ENCODE measurements at regions not wholly inside any gene's neighbourhood (a gene's known extent, or its start where the extent isn't known, plus 50 kb on each side); places are given as distances from the start of the nearest gene placed in this dataset.
A peak's percentile ranks its signal among the peaks of the same experiment; 100 is the strongest.
"Not testable (repeated sequence)": the region's sequence is repeated elsewhere in the genome, so short reads cannot be mapped to it uniquely, and the experiment has no call there.

- H3K4me1 Mint-ChIP-seq; DNase-seq; H3K4me3 Mint-ChIP-seq; H3K27me3 Mint-ChIP-seq; H3K36me3 Mint-ChIP-seq; ATAC-seq (replicated peaks); H3K27ac Mint-ChIP-seq; H3K9me3 Mint-ChIP-seq: not testable (repeated sequence)
Measured at GRCh38 chrX:113473015-113473414, 632.4 kb upstream of the AMOT start.

- ATAC-seq (replicated peaks) (no peak), DNase-seq (no peak)
- Mint-ChIP-seq H3K36me3 (no peaks in the 10 kb centered on the region), H3K27ac (no peak overlapping the region), H3K4me1 (peaks cover 0 to 7% of the 10 kb centered on the region in 2 donors), H3K9me3 (no peaks in the 10 kb centered on the region), H3K4me3 (no peak overlapping the region), H3K27me3 (no peaks in the 10 kb centered on the region)
Measured at GRCh38 chrX:113470166-113470565, 629.5 kb upstream of the AMOT start.

GRCh38 chrX:113457719-113458118 lies 617.1 kb upstream of the AMOT start:
- H3K36me3 Mint-ChIP-seq: no peaks in the 10 kb centered on the region
- no peak for DNase-seq
- no peak overlapping the region for H3K4me3 Mint-ChIP-seq
- no peak for ATAC-seq (replicated peaks)
- H3K4me1 Mint-ChIP-seq: no peaks in the 10 kb centered on the region
- no peak overlapping the region for H3K27ac Mint-ChIP-seq
- H3K27me3 Mint-ChIP-seq: no peaks in the 10 kb centered on the region
- H3K9me3 Mint-ChIP-seq: peaks cover 1 to 7% of the 10 kb centered on the region in 2 donors

DNA sequence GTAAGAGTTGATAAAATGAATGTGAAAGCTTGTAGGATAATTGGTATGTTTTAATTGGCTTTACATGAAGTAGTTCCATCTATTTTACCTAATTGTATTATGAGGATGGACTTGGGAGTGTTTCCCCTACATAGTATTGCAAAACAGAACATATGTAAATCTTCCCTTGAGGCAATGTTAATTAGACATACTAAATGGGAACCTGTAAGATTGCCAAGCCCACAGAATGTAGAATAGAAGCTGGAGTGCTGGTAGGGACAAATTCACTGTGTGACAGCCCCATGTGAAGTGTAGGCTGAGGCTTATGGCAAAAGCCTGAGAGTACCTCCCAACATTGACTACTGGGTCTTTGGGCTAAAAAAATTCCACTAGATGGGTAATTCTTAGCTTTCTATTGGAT lies 615.0 kb upstream of the AMOT start:
- Mint-ChIP-seq H3K4me3 (no peak overlapping the region), H3K27ac (no peak overlapping the region), H3K36me3 (no peaks in the 10 kb centered on the region), H3K27me3 (no peaks in the 10 kb centered on the region), H3K9me3 (peaks cover 1 to 7% of the 10 kb centered on the region in 2 donors), H3K4me1 (no peaks in the 10 kb centered on the region)
- ATAC-seq (replicated peaks): no peak
- no peak for DNase-seq

GRCh38 chrX:113429011-113429410 lies 588.4 kb upstream of the AMOT start:
- Mint-ChIP-seq H3K4me3 (no peak overlapping the region), H3K27ac (no peak overlapping the region), H3K36me3 (peaks cover 0 to 2% of the 10 kb centered on the region in 2 donors), H3K9me3 (peaks cover 0 to 5% of the 10 kb centered on the region in 2 donors), H3K27me3 (no peaks in the 10 kb centered on the region), H3K4me1 (no peaks in the 10 kb centered on the region)
- DNase-seq (no peak), ATAC-seq (replicated peaks) (no peak)

- H3K4me3 Mint-ChIP-seq: no peak overlapping the region
- H3K27ac Mint-ChIP-seq: no peak overlapping the region
- ATAC-seq (replicated peaks) (peak; percentile 54 to 67), DNase-seq (no peak)
- H3K4me1 Mint-ChIP-seq: peaks cover 4 to 5% of the 10 kb centered on the region in 2 donors
- no peaks in the 10 kb centered on the region for H3K27me3 Mint-ChIP-seq
- peaks cover 4 to 7% of the 10 kb centered on the region in 2 donors for H3K9me3 Mint-ChIP-seq
- peaks cover 0 to 2% of the 10 kb centered on the region in 2 donors for H3K36me3 Mint-ChIP-seq
Measured at GRCh38 chrX:113422323-113422722, 581.7 kb upstream of the AMOT start.

GRCh38 chrX:113421432-113421831 lies 580.8 kb upstream of the AMOT start:
- Mint-ChIP-seq H3K9me3 (peaks cover 6 to 7% of the 10 kb centered on the region in 2 donors), H3K27me3 (no peaks in the 10 kb centered on the region), H3K27ac (no peak overlapping the region), H3K4me1 (peaks cover 4 to 5% of the 10 kb centered on the region in 2 donors), H3K4me3 (no peak overlapping the region), H3K36me3 (peaks cover 0 to 2% of the 10 kb centered on the region in 2 donors)
- DNase-seq (no peak), ATAC-seq (replicated peaks) (peak; percentile 38 to 67)

DNA sequence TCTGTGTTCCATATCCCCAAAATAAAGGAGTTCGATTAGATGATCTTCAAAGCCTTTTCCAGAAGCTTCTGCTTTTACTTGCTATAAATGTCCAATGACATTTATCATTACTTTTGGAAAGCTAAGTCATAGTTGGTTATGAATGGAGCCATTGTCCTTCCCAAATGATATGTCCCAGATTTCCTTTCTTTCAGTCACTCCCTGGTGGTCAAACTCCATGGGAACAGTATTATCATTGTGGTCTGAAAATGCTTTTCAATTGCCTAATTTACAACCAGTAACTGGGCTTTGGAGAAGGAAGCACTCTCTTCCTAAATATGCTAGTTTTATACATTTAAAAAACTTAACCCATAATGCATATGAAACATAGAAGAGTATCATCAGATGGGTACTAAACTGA lies 571.5 kb upstream of the AMOT start:
- H3K4me1 Mint-ChIP-seq: no peaks in the 10 kb centered on the region
- ATAC-seq (replicated peaks) (no peak), DNase-seq (no peak)
- no peaks in the 10 kb centered on the region for H3K27me3 Mint-ChIP-seq
- no peaks in the 10 kb centered on the region for H3K36me3 Mint-ChIP-seq
- H3K9me3 Mint-ChIP-seq: peaks cover 0 to 1% of the 10 kb centered on the region in 2 donors
- H3K27ac Mint-ChIP-seq: no peak overlapping the region
- H3K4me3 Mint-ChIP-seq: no peak overlapping the region

DNA sequence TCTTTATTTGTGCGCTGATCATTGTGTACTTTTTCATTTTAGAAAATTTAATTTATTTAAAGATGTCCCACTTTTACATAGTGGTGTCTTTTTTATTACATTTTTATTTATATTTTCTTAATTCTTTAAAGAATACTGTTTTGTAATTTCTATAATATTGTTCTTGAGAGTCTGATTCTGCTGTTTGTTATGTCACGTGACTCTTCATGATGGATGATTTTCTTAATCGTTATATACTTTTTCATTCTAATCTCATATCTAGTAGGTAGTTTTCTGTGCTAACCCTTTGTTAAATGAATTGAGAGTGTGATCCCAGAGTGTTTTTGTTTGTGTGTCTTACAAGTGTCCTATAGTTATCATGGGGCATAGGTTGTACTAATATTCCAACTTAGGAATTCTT lies 568.2 kb upstream of the AMOT start:
- Mint-ChIP-seq H3K27ac (no peak overlapping the region), H3K9me3 (no peaks in the 10 kb centered on the region), H3K4me3 (no peak overlapping the region), H3K27me3 (no peaks in the 10 kb centered on the region), H3K4me1 (no peaks in the 10 kb centered on the region), H3K36me3 (no peaks in the 10 kb centered on the region)
- ATAC-seq (replicated peaks): no peak
- DNase-seq: no peak

GRCh38 chrX:113400193-113400704 lies 559.6 kb upstream of the AMOT start:
- peaks cover 0 to 3% of the 10 kb centered on the region in 2 donors for H3K36me3 Mint-ChIP-seq
- DNase-seq: no peak
- no peak for ATAC-seq (replicated peaks)
- H3K27ac Mint-ChIP-seq: no peak overlapping the region
- H3K9me3 Mint-ChIP-seq: peaks cover 0 to 13% of the 10 kb centered on the region in 2 donors
- H3K27me3 Mint-ChIP-seq: peaks cover 0 to 4% of the 10 kb centered on the region in 2 donors
- no peak overlapping the region for H3K4me3 Mint-ChIP-seq
- no peaks in the 10 kb centered on the region for H3K4me1 Mint-ChIP-seq

DNA sequence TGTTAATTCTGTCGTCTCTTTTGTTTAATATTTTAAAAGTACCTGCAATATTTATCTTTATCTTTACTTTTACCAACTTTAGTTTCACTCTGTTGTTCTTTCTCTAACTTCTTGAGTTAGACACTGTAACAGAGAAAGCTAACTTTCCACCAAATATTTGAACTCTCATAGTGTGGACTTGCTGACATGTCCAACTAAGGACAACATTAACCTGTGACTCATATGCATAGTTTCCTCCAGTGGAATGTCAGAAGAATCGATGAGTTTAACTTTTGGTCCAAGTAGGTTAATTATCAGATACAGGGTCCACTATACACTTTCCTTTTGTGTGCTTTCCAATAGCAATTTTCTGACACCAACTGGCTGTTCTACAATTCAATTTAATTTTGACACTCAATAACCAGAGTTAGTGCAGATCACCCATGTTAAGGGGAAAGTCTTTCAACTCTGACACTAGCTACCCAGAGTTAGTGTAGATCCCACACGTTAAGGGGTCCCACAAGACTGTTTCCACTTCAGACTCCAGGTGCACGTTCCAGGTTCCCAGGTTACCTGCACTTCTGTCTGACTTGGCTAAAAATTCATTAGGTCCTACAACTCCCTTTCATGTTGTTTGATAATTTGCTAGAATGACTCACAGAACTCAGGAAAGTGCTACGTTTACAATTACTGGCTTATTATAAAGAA lies 559.0 kb upstream of the AMOT start:
- Mint-ChIP-seq H3K27ac (no peak overlapping the region), H3K36me3 (peaks cover 0 to 3% of the 10 kb centered on the region in 2 donors), H3K9me3 (peaks cover 0 to 13% of the 10 kb centered on the region in 2 donors), H3K27me3 (peaks cover 0 to 4% of the 10 kb centered on the region in 2 donors), H3K4me1 (no peaks in the 10 kb centered on the region), H3K4me3 (no peak overlapping the region)
- ATAC-seq (replicated peaks): no peak
- no peak for DNase-seq

DNA sequence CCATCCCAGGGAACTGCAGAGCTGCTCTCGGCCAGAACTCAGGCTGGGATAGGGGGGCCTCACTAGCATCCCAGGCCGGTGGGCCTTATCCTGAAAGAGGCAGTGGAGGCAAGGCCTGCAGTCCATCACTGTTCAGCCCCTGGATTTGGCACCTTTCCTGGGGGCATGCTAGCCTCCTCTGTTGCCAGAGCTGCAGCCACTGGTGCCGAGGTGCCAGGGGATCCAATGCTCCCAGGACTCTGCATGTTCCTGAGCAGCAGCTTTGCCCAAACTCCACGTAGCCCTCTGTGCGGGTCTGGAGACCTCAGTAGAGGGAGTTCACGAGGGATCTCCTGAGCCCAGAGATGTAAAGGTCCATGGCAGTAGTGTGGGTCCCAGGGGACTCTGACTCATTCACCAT lies 551.7 kb upstream of the AMOT start:
- Mint-ChIP-seq H3K4me1 (no peaks in the 10 kb centered on the region), H3K36me3 (no peaks in the 10 kb centered on the region), H3K27ac (no peak overlapping the region), H3K4me3 (no peak overlapping the region), H3K9me3 (peaks cover 0 to 6% of the 10 kb centered on the region in 2 donors), H3K27me3 (no peaks in the 10 kb centered on the region)
- no peak for DNase-seq
- ATAC-seq (replicated peaks): no peak

- DNase-seq: no peak
- H3K4me3 Mint-ChIP-seq: no peak overlapping the region
- no peaks in the 10 kb centered on the region for H3K4me1 Mint-ChIP-seq
- H3K36me3 Mint-ChIP-seq: no peaks in the 10 kb centered on the region
- no peaks in the 10 kb centered on the region for H3K27me3 Mint-ChIP-seq
- no peak for ATAC-seq (replicated peaks)
- H3K27ac Mint-ChIP-seq: no peak overlapping the region
- H3K9me3 Mint-ChIP-seq: peaks cover 0 to 6% of the 10 kb centered on the region in 2 donors
Measured at GRCh38 chrX:113391875-113392274, 551.2 kb upstream of the AMOT start.

DNA sequence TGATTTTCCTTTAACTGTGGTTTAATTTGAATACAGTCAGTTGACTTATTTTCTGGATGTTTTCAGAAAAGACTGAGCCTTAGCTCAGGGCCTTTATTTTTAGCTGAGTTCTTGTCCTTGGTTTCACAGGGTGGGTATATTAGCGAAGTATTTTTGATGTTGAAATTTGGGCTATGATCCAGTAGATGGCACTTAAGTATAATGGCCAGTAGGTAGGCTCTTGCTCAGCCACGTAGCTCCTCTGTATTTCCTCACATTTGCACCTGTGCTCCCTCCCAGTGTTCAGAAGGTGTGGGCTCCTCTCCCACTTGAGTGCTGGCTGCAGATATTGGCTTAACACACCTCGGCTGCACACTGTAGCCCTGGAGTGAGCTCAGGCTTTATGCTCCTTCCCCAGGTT lies 549.9 kb upstream of the AMOT start:
- Mint-ChIP-seq H3K4me3 (no peak overlapping the region), H3K27ac (no peak overlapping the region), H3K4me1 (no peaks in the 10 kb centered on the region), H3K36me3 (no peaks in the 10 kb centered on the region), H3K9me3 (peaks cover 0 to 8% of the 10 kb centered on the region in 2 donors), H3K27me3 (no peaks in the 10 kb centered on the region)
- DNase-seq (no peak), ATAC-seq (replicated peaks) (no peak)

GRCh38 chrX:113389846-113390245 lies 549.2 kb upstream of the AMOT start:
- Mint-ChIP-seq H3K36me3 (no peaks in the 10 kb centered on the region), H3K27me3 (no peaks in the 10 kb centered on the region), H3K4me1 (no peaks in the 10 kb centered on the region), H3K9me3 (peaks cover 0 to 8% of the 10 kb centered on the region in 2 donors), H3K4me3 (no peak overlapping the region), H3K27ac (no peak overlapping the region)
- ATAC-seq (replicated peaks) (no peak), DNase-seq (no peak)

Measured in stimulated activated naive B cell treated with anti-CD40 and anti-IgM and Interleukin-4, amounts not matched to agents 10 μg/mL and 1 μg/mL and 100 μg/mL, for 72 hours (primary cell).